Osteocyte (in vitro differentiated cells): ENCODE measurements at regions not wholly inside any gene's neighbourhood (a gene's known extent, or its start where the extent isn't known, plus 50 kb on each side); places are given as distances from the start of the nearest gene placed in this dataset.

ENCODE experiments used
- DNase-seq: peaks from one replicate; pipeline ENCODE4 v3.0.0; 2021; ENCODE audit warnings: mixed read lengths; ENCODE audit not compliant: unreplicated experiment; ENCODE audit errors: extremely low spot score
- H3K27ac Mint-ChIP-seq: one replicate; pipeline ENCODE4 v1.8.0; 2021; ENCODE audit warnings: mild to moderate bottlenecking, mixed read lengths; ENCODE audit not compliant: unreplicated experiment
- H3K27me3 Mint-ChIP-seq: one replicate; pipeline ENCODE4 v1.8.0; 2021; ENCODE audit warnings: mixed read lengths; ENCODE audit not compliant: unreplicated experiment
- H3K36me3 Mint-ChIP-seq: one replicate; pipeline ENCODE4 v1.8.0; 2021; ENCODE audit warnings: mixed read lengths; ENCODE audit not compliant: unreplicated experiment
- H3K4me1 Mint-ChIP-seq: one replicate; pipeline ENCODE4 v1.8.0; 2021; ENCODE audit warnings: mixed read lengths; ENCODE audit not compliant: unreplicated experiment
- H3K4me3 Mint-ChIP-seq: one replicate; pipeline ENCODE4 v1.8.0; 2021; ENCODE audit warnings: mild to moderate bottlenecking, moderate library complexity, mixed read lengths; ENCODE audit not compliant: unreplicated experiment
- H3K9me3 Mint-ChIP-seq: one replicate; pipeline ENCODE4 v1.8.0; 2021; ENCODE audit warnings: mixed read lengths; ENCODE audit not compliant: unreplicated experiment
- CTCF ChIP-seq: fragments of 200-600 bp; sonication (generic); IDR thresholded peaks from 2 replicates; pipeline ENCODE4 v1.5.0; 2021; ENCODE audit warnings: antibody characterized with exemption, mild to moderate bottlenecking, moderate library complexity

- H3K4me3 Mint-ChIP-seq, result no peak overlapping the region
- peaks cover 14% of the 10 kb centered on the region for H3K27me3 Mint-ChIP-seq
- H3K27ac Mint-ChIP-seq, result no peak overlapping the region
These were observed 60.3 kb upstream of the KLF3 start for GRCh38 chr4:38603652-38604051.

GRCh38 chr4:38605181-38605752 is 58.7 kb upstream of the KLF3 start:
- DNase-seq, result peak; percentile 38
- no peak for TF ChIP-seq CTCF
- Mint-ChIP-seq H3K9me3 (no peaks in the 10 kb centered on the region), H3K4me1 (peaks cover 2% of the 10 kb centered on the region), H3K4me3 (no peak overlapping the region), H3K36me3 (no peaks in the 10 kb centered on the region), H3K27me3 (peaks cover 8% of the 10 kb centered on the region), H3K27ac (no peak overlapping the region)

More at GRCh38 chr4:38603652-38604051, 60.3 kb upstream of the KLF3 start:
- peak; percentile 8 for DNase-seq
- Mint-ChIP-seq H3K4me1 (peaks cover 2% of the 10 kb centered on the region), H3K36me3 (no peaks in the 10 kb centered on the region), H3K9me3 (peaks cover 3% of the 10 kb centered on the region)
- TF ChIP-seq CTCF, result no peak

GRCh38 chr4:38605753-38606586 is 58.0 kb upstream of the KLF3 start:
- H3K9me3 Mint-ChIP-seq, result no peaks in the 10 kb centered on the region
- H3K36me3 Mint-ChIP-seq, result no peaks in the 10 kb centered on the region
- peaks cover 8% of the 10 kb centered on the region for H3K27me3 Mint-ChIP-seq
- no peak overlapping the region for H3K27ac Mint-ChIP-seq
- H3K4me1 Mint-ChIP-seq, result peaks cover 2% of the 10 kb centered on the region
- no peak overlapping the region for H3K4me3 Mint-ChIP-seq
- TF ChIP-seq CTCF, result no peak
- DNase-seq, result peak; percentile 66

GRCh38 chr4:38606587-38606905 is 57.5 kb upstream of the KLF3 start:
- Mint-ChIP-seq H3K27ac (no peak overlapping the region), H3K36me3 (no peaks in the 10 kb centered on the region), H3K9me3 (no peaks in the 10 kb centered on the region), H3K4me1 (no peaks in the 10 kb centered on the region), H3K4me3 (no peak overlapping the region), H3K27me3 (peaks cover 8% of the 10 kb centered on the region)
- no peak for TF ChIP-seq CTCF
- DNase-seq, result no peak

- no peak overlapping the region for H3K27ac Mint-ChIP-seq
- peaks cover 11% of the 10 kb centered on the region for H3K4me1 Mint-ChIP-seq
- DNase-seq, result peak; percentile 17
These were observed 54.4 kb upstream of the KLF3 start for GRCh38 chr4:38609614-38610013.

More at GRCh38 chr4:38609614-38610013, 54.4 kb upstream of the KLF3 start:
- no peak overlapping the region for H3K4me3 Mint-ChIP-seq
- H3K36me3 Mint-ChIP-seq, result no peaks in the 10 kb centered on the region
- no peaks in the 10 kb centered on the region for H3K9me3 Mint-ChIP-seq
- no peak for TF ChIP-seq CTCF
- peaks cover 7% of the 10 kb centered on the region for H3K27me3 Mint-ChIP-seq
